Breast epithelium (tissue), 4 donors: ENCODE measurements at regions not wholly inside any gene's neighbourhood (a gene's known extent, or its start where the extent isn't known, plus 50 kb on each side); places are given as distances from the start of the nearest gene placed in this dataset.
A peak's percentile ranks its signal among the peaks of the same experiment; 100 is the strongest.
"Not testable (repeated sequence)": the region's sequence is repeated elsewhere in the genome, so short reads cannot be mapped to it uniquely, and the experiment has no call there.

ENCODE experiments used
- DNase-seq, 2 donors: peaks; one replicate each; pipeline ENCODE4 v3.0.0-alpha.2; 2019; ENCODE audit warnings: low spot score in 2 of 2
- H3K27ac ChIP-seq, 2 donors: fragments of 200-600 bp; sonication (generic) in 1 of 2; one replicate each; pipeline ENCODE4 v1.5.1; 2016 to 2019; ENCODE audit warnings: mild to moderate bottlenecking in 1 of 2
- H3K27me3 ChIP-seq, 2 donors: fragments of 200-600 bp; sonication (generic) in 1 of 2; one replicate each; pipeline versions ENCODE4 v1.5.1 to v1.6.0; 2017 to 2019; ENCODE audit warnings: control low read depth in 1 of 2, mild to moderate bottlenecking in 1 of 2
- H3K36me3 ChIP-seq: fragments of 200-600 bp; one replicate; pipeline ENCODE4 v1.5.1; 2019
- H3K4me1 ChIP-seq, 2 donors: fragments of 200-600 bp; sonication (generic); one replicate each; pipeline ENCODE4 v1.5.1; 2016 to 2019; ENCODE audit warnings: control low read depth in 1 of 2
- H3K4me3 ChIP-seq, 3 donors: fragments of 200-600 bp; sonication (generic); 1 replicate in 2 of 3; 2 replicates in 1 of 3; pipeline ENCODE4 v1.5.1; 2016 to 2019; ENCODE audit warnings: mild to moderate bottlenecking in 3 of 3, moderate library complexity in 2 of 3
- H3K9me3 ChIP-seq, 2 donors: fragments of 200-600 bp; sonication (generic) in 1 of 2; one replicate each; pipeline ENCODE4 v1.5.1; 2016 to 2019; ENCODE audit warnings: control low read depth in 1 of 2
- CTCF ChIP-seq, 3 donors: fragments of 450-650 bp; IDR thresholded peaks; one replicate each; pipeline ENCODE4 v1.5.1; 2016 to 2017; ENCODE audit warnings: antibody characterized with exemption in 3 of 3, mild to moderate bottlenecking in 3 of 3, moderate library complexity in 3 of 3
- POLR2A ChIP-seq: fragments of 450-650 bp; IDR thresholded peaks from one replicate; pipeline ENCODE4 v1.6.1; 2016; ENCODE audit warnings: antibody characterized with exemption, mild to moderate bottlenecking, moderate library complexity
- POLR2AphosphoS5 ChIP-seq, 3 donors: sonication (generic); formaldehyde crosslinking; IDR thresholded peaks; one replicate each; pipeline ENCODE4 v1.6.1; 2017; ENCODE audit warnings: antibody characterized with exemption in 3 of 3
- intact Hi-C: fragments of 100-400 bp; cut with DNase I; formaldehyde crosslinking; loops from one replicate; pipeline ENCODE4 v1.15.1; 2023; ENCODE audit warnings: low total_unique reads

- no peak for DNase-seq
- Histone ChIP-seq H3K4me1 (no peaks in the 10 kb centered on the region), H3K9me3 (no peaks in the 10 kb centered on the region), H3K27ac (no peak overlapping the region), H3K36me3 (no peaks in the 10 kb centered on the region), H3K4me3 (no peak overlapping the region), H3K27me3 (no peaks in the 10 kb centered on the region)
- intact Hi-C loops: no loop called here
- TF ChIP-seq POLR2A (no peak), CTCF (IDR thresholded peaks at IDR 0.05) (no peak), POLR2AphosphoS5 (IDR thresholded peaks at IDR 0.05) (no peak)
Observed at GRCh38 chr11:100594320-100594719, 92.8 kb upstream of the ARHGAP42 start.

- TF ChIP-seq CTCF (IDR thresholded peaks at IDR 0.05) (no peak), POLR2A (no peak), POLR2AphosphoS5 (IDR thresholded peaks at IDR 0.05) (no peak)
- intact Hi-C loops: no loop called here
- H3K27me3 ChIP-seq: no peaks in the 10 kb centered on the region
- no peak overlapping the region for H3K27ac ChIP-seq
- no peaks in the 10 kb centered on the region for H3K4me1 ChIP-seq
- DNase-seq: no peak
- H3K36me3 ChIP-seq: no peaks in the 10 kb centered on the region
- no peak overlapping the region for H3K4me3 ChIP-seq
- no peaks in the 10 kb centered on the region for H3K9me3 ChIP-seq
Observed at GRCh38 chr11:100600941-100601340, 86.1 kb upstream of the ARHGAP42 start.

- intact Hi-C loops: no loop called here
Observed at GRCh38 chr11:100602716-100603115, 84.4 kb upstream of the ARHGAP42 start.

GRCh38 chr11:100607761-100608160, 79.3 kb upstream of the ARHGAP42 start:
- H3K27ac ChIP-seq, H3K4me3 ChIP-seq, DNase-seq, H3K27me3 ChIP-seq, H3K36me3 ChIP-seq, H3K9me3 ChIP-seq, H3K4me1 ChIP-seq, intact Hi-C loops: not testable (repeated sequence)

More at GRCh38 chr11:100602716-100603115, 84.4 kb upstream of the ARHGAP42 start:
- no peak overlapping the region for H3K4me3 ChIP-seq
- DNase-seq: no peak
- H3K27me3 ChIP-seq: no peaks in the 10 kb centered on the region
- no peaks in the 10 kb centered on the region for H3K36me3 ChIP-seq
- TF ChIP-seq POLR2AphosphoS5 (IDR thresholded peaks at IDR 0.05): no peak
- no peak for TF ChIP-seq CTCF (IDR thresholded peaks at IDR 0.05)
- no peak for TF ChIP-seq POLR2A
- no peaks in the 10 kb centered on the region for H3K9me3 ChIP-seq
- no peaks in the 10 kb centered on the region for H3K4me1 ChIP-seq
- H3K27ac ChIP-seq: peak overlapping the region in 1 of 2 donors; percentile 66

GRCh38 chr11:100612766-100613165, 74.3 kb upstream of the ARHGAP42 start:
- no peaks in the 10 kb centered on the region for H3K36me3 ChIP-seq
- TF ChIP-seq CTCF (IDR thresholded peaks at IDR 0.05) (no peak), POLR2AphosphoS5 (IDR thresholded peaks at IDR 0.05) (no peak), POLR2A (no peak)
- no peaks in the 10 kb centered on the region for H3K4me1 ChIP-seq
- H3K27me3 ChIP-seq: no peaks in the 10 kb centered on the region
- H3K9me3 ChIP-seq: no peaks in the 10 kb centered on the region
- no peak overlapping the region for H3K4me3 ChIP-seq
- intact Hi-C loops: no loop called here
- H3K27ac ChIP-seq: no peak overlapping the region
- DNase-seq: no peak

- DNase-seq: no peak
- Histone ChIP-seq H3K27ac (no peak overlapping the region), H3K9me3 (peaks cover 21 to 31% of the 10 kb centered on the region in 2 donors), H3K27me3 (no peaks in the 10 kb centered on the region), H3K4me1 (no peaks in the 10 kb centered on the region), H3K4me3 (no peak overlapping the region), H3K36me3 (no peaks in the 10 kb centered on the region)
- no peak for TF ChIP-seq POLR2A
- TF ChIP-seq CTCF (IDR thresholded peaks at IDR 0.05): no peak
- TF ChIP-seq POLR2AphosphoS5 (IDR thresholded peaks at IDR 0.05): no peak
- intact Hi-C loops: no loop called here
Observed at GRCh38 chr11:100618914-100619313, 68.2 kb upstream of the ARHGAP42 start.
